NCI-H2029 treated with DMSO at 0.1 percent for 48 hours (cell line): ENCODE measurements at regions not wholly inside any gene's neighbourhood (a gene's known extent, or its start where the extent isn't known, plus 50 kb on each side); places are given as distances from the start of the nearest gene placed in this dataset.
"Not testable (repeated sequence)": the region's sequence is repeated elsewhere in the genome, so short reads cannot be mapped to it uniquely, and the experiment has no call there.

Experiments used
- DNase-seq: peaks from one replicate; lab custom pipeline; 2025; lab: John Stamatoyannopoulos, UW

GRCh38 chr10:44567471-44567870 lies 182.6 kb upstream of the CXCL12 start:
- no peak for DNase-seq

- DNase-seq: no peak
Measured at GRCh38 chr10:44569193-44570091, 184.5 kb upstream of the CXCL12 start.

GRCh38 chr10:44571701-44572100 lies 186.8 kb upstream of the CXCL12 start:
- no peak for DNase-seq

GRCh38 chr10:44572146-44572545 lies 187.2 kb upstream of the CXCL12 start:
- DNase-seq: no peak

DNA sequence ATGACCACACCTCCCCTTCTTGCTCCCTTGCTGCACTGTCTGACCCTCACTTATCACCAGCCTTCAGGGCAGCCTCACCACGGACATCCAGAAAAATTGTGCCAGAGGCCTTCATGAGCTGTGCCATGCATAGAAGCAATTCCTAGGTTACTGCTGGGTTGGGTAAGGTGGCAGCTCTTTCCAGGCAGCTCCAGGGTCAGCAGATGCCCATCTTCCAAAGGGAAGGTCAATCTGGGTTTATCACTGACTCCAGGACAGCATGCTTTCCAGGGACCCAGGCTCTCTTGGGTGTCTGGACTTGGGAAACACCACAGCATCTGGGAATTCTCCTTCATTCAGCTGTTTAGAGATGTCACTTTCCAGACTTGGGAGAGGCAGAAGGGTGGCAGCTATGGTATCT lies 188.9 kb upstream of the CXCL12 start:
- DNase-seq: no peak

DNA sequence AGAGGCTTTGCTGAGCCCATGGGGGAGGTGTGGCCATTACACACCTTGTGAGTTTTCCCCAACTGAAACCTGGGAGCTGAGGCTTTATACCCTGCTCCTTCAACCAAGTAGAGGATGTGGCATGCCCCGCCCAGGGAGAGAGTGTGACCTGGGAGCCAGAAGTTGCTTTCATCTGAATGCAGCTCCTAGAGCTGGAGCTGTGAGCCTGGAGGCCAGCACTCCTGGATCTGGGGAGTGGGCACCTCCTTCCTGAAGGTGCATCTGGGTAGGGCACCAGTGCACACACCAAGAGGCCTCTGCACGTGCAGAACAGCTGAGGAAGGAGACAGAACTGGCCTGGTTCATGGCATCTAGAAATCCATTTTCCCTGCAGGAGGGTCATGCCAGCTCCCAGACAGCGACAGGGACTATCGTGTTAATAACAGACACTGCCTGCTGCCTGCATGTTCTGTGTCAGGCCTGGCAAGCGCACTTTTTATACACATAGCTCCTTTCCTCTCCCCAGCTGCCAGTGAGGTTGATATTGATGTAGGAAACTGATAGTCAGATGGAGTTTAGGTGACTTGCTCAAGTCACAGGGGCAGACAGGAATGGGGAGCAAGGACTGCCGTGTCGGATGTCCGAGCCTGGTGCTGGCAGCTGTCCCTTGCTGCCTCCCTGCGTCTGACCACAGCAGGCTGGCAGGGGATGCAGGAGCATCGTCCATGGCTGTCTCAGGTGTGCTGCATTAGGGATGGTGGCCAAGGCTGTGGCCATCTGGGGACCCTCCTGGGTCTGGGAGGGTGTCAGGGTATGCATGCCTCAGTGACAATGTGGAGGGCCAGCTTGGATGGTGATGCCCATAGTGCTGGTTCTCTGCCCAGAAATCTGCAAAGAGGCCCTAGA lies 189.9 kb upstream of the CXCL12 start:
- DNase-seq: no peak

DNA sequence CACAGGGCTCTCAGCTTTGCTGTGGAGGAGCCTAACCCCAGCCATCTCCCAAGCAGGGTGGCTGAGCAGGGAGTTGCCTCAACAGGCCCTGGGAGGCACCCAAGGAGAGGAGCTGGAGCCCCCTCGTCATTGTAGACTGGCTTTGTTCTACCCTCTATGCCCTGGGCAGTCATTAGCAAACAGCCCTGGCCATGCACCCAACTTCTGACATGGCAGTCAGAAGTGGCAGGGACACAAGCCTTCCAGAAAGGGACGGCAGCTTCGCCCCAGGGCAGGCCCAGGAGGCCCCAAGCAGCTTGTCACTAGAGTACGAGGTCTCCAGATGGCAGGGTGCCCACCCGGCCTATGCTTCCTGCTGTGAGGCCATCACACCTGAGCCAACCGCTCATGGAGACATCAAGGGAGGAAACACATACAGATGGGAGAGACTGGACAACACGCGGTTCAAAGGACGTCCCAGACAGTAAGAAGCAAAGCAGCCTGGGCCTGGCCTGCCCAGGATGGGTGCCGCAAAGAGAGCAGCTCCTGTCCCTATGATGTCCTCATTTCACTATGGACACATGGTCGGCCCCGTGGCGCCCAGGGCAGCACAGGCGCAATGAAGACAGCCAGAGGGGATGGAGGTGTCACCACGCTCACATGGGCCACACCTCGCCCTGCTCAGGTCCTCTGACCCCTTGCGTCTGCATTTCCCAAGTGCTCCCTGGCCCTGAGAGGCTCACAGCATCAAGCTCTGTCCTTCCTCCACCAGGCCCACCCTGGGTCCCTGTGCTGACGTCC lies 190.9 kb upstream of the CXCL12 start:
- DNase-seq: no peak

GRCh38 chr10:44576702-44577191 lies 191.8 kb upstream of the CXCL12 start:
- DNase-seq: no peak

GRCh38 chr10:44577533-44577932 lies 192.6 kb upstream of the CXCL12 start:
- DNase-seq: no peak

DNA sequence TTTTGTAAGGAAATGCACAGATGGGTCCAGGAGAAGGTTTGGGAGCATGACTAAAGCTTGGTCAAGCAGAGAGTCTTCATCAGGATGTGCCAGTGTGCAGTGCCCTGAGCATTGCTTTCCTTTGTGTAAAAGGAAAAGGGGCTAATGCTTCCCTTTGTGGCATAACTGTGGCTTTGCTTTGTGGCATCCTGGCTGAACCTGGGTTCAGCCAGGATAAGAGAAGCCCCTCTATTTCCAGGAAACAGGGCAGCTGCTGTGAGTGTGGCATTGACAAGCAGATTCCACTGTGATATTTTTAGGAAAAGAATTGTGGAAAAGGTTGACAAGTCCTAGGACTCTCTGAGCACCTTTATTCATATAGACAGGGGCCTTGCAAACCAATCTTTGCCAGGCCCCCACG lies 193.4 kb upstream of the CXCL12 start:
- no peak for DNase-seq

DNA sequence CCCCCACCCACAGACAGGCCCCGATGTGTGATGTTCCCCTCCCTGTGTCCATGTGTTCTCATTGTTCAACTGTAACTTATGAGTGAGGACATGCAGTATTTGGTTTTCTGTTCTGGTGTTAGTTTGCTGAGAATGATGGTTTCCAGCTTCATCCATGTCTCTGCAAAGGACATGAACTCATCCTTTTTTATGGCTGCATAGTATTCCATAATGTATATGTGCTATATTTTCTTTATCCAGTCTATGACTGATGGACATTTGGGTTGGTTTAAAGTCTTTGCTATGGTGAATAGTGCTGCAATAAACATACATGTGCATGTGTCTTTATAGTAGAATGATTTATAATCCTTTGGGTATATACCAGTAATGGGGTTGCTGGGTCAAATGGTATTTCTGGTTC lies 194.1 kb upstream of the CXCL12 start:
- DNase-seq: not testable (repeated sequence)

GRCh38 chr10:44581996-44582395 lies 197.1 kb upstream of the CXCL12 start:
- DNase-seq: no peak

GRCh38 chr10:44587488-44588318 lies 202.8 kb upstream of the CXCL12 start:
- DNase-seq: no peak

GRCh38 chr10:44589181-44589943 lies 204.5 kb upstream of the CXCL12 start:
- DNase-seq: no peak

- no peak for DNase-seq
Measured at GRCh38 chr10:44589944-44590449, 205.1 kb upstream of the CXCL12 start.

DNA sequence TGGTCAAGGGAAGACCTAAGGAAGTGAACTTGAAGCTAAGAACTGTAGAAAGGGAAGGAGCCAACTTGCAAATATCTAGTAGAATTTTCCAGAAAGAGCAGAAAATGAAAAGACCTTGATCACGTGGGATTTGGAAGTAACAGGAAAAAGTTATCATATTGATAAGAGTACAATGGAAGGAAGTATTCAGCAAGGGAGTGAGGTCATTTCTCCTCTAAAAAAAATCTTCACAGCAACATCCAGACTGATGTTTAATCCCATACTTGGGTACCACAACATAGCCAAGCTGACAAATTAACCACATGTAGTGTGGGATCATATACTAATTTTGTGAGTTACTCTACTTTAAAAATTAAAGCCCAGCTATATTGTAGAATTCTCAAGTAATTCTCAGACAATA lies 207.0 kb upstream of the CXCL12 start:
- no peak for DNase-seq

DNA sequence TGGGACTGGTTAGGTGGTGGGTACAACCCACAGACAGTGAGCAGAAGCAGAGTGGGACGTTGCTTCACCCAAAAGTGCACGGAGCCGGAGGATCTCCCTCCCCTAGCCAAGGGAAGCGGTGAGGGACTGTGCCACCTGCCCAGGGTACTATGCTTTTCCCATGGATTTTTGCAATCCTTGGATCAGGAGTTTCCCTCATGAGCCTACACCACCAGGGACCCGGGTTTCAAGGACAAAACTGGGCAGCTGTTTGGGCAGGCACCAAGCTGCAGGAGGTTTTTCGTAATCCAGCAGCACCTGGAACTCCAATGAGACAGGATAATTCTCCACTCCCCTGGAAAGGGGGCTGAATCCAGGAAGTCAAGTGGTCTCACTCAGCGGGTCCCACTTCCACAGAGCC lies 209.1 kb upstream of the CXCL12 start:
- DNase-seq: no peak

GRCh38 chr10:44607116-44607515 lies 222.2 kb upstream of the CXCL12 start:
- DNase-seq: no peak

GRCh38 chr10:44618910-44619309 lies 234.0 kb upstream of the CXCL12 start:
- no peak for DNase-seq

- DNase-seq: no peak
Measured at GRCh38 chr10:44619521-44619920, 234.6 kb upstream of the CXCL12 start.
